Coronary artery (tissue), 2 donors: ENCODE measurements at regions not wholly inside any gene's neighbourhood (a gene's known extent, or its start where the extent isn't known, plus 50 kb on each side); places are given as distances from the start of the nearest gene placed in this dataset.

ENCODE experiments used
- DNase-seq: peaks from one replicate; pipeline ENCODE4 v3.0.0-alpha.2; 2017; ENCODE audit warnings: low spot score
- H3K27ac ChIP-seq, 2 donors: fragments of 200-600 bp; sonication (generic); one replicate each; pipeline ENCODE4 v1.5.1; 2016 to 2019
- H3K4me3 ChIP-seq: fragments of 200-600 bp; sonication (generic); 2 replicates; pipeline ENCODE4 v1.5.1; 2016; ENCODE audit warnings: mild to moderate bottlenecking, moderate library complexity
- TF ChIP-seq, protein P1 (sequence below): fragments of 200-600 bp; sonication (generic); IDR thresholded peaks from one replicate; pipeline ENCODE4 v1.5.1; 2019; ENCODE audit warnings: antibody characterized with exemption

DNA sequence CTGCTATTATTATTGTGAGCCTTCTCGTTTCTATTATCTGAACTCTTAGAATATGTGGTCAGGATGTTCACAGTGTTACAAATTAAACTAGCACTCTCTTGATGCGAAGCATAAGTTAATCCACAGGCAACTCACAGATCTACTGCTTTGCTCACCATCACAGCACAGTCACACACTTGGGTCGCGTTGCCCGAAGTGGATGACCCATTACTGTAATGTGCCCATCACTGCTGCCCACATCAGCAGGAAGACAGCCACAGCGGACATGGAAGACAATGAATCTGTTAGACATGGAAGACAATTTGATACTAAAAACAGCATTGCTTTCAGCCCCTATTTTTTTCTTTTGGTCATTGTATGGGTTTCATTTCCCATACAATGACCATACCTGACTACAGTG lies 216.4 kb upstream of the B3GAT1 start:
- TF ChIP-seq, protein P1, sequence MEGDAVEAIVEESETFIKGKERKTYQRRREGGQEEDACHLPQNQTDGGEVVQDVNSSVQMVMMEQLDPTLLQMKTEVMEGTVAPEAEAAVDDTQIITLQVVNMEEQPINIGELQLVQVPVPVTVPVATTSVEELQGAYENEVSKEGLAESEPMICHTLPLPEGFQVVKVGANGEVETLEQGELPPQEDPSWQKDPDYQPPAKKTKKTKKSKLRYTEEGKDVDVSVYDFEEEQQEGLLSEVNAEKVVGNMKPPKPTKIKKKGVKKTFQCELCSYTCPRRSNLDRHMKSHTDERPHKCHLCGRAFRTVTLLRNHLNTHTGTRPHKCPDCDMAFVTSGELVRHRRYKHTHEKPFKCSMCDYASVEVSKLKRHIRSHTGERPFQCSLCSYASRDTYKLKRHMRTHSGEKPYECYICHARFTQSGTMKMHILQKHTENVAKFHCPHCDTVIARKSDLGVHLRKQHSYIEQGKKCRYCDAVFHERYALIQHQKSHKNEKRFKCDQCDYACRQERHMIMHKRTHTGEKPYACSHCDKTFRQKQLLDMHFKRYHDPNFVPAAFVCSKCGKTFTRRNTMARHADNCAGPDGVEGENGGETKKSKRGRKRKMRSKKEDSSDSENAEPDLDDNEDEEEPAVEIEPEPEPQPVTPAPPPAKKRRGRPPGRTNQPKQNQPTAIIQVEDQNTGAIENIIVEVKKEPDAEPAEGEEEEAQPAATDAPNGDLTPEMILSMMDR = no peak
- H3K4me3 ChIP-seq = no peak overlapping the region
- H3K27ac ChIP-seq = no peak overlapping the region
- DNase-seq = peak; percentile 16

DNA sequence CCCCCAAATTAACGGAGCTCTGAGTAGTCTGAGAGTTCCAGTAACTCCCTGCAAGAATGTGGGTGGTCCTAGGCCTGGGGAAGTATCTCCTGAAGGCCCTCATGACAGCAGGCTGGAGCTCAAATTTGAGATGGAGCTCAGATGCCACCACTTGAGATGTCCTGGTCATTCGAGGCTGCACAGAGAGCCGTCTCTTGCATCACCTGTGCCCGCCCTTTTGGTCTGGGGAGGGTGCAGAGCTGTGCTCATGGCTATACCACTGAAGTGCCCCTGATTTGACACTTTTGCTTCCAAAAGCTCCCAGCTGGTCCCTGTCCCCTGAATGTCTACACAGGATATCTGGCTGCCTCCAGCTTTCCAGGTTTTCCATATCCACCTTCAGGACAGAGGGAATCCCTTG lies 214.0 kb upstream of the B3GAT1 start:
- no peak overlapping the region for H3K27ac ChIP-seq
- no peak for DNase-seq

DNA sequence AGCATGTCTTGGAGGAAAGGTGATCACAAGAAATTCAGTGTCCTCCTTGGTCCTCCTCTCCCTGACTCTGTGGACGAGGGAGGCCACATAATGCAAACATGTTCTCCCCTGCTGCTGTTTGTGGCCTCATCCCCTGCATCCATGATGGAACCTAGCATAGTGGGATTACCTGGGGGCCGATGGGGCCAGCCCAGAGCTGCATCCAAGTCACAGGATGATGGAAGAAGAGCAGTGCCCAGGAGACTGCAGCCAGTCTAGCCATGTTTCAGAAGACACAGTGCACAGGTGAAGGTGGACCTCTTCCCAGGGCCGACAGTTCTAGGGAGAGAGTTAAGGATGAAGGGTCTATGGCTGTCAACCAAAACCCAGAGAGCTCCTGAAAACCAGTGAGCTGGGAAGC lies 213.6 kb upstream of the B3GAT1 start:
- TF ChIP-seq, protein P1 = no peak
- no peak for DNase-seq
- H3K27ac ChIP-seq = no peak overlapping the region
- H3K4me3 ChIP-seq = no peak overlapping the region

More for the DNA sequence above, 214.0 kb upstream of the B3GAT1 start:
- TF ChIP-seq, protein P1 = no peak
- H3K4me3 ChIP-seq = no peak overlapping the region

DNA sequence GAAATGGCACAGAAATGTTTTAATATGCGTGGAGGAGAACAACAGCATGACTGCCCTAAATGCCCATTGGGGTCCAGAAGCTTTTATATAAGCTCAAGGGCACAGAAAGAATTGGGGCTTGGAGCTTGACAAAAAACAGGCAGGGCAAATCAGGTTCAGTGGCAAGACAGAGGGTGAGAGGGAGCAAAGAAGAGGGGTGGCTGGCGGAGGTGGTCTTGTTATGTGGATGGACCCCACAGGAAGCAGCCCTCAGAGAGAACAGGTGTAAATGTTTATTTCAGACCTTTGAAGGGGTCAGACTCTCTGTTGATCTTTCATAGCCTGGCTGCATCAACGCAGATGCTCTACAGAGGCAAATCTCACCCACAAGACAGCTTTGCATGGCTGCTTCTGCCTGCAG lies 213.1 kb upstream of the B3GAT1 start:
- TF ChIP-seq, protein P1 = no peak

DNA sequence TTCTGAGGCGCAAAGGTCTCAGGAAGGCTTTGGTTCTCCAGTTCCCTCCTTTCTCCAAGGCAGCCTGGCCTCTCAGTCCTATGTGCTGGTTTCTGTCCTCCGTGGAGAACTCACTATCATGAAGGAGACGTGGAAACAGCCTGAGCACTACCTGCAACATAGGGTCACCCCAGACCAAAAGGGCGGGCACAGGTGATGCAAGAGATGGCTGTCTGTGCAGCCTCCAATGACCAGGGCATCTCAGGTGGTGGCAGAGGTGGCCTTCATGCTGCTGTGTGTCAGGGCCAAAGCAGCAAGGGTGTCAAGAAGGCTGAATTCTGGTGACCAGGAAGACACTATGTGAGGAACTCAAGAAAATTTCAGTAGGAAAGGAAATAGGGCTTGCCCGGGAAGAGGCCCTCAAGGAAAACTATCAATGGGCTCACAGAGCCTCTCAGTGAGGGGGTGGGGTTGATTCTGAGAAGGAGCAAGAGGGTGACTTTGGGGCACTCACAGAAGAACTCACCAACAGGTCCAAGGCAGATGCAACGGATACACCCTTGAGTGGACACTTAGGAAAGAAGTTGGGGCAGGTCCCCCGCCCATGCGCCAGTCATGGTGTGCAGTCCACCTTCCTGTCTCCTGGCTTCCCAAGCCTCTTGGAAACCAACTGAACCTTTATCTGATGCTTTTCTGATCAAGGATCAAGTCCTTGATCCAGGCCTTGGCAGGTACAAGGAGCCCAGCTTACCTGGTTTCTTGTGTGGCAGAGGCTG lies 212.3 kb upstream of the B3GAT1 start:
- TF ChIP-seq, protein P1 = no peak
- peak; percentile 38 for DNase-seq
- no peak overlapping the region for H3K4me3 ChIP-seq

More for the DNA sequence above, 213.1 kb upstream of the B3GAT1 start:
- H3K4me3 ChIP-seq = no peak overlapping the region
- no peak overlapping the region for H3K27ac ChIP-seq
- DNase-seq = peak; percentile 7

DNA sequence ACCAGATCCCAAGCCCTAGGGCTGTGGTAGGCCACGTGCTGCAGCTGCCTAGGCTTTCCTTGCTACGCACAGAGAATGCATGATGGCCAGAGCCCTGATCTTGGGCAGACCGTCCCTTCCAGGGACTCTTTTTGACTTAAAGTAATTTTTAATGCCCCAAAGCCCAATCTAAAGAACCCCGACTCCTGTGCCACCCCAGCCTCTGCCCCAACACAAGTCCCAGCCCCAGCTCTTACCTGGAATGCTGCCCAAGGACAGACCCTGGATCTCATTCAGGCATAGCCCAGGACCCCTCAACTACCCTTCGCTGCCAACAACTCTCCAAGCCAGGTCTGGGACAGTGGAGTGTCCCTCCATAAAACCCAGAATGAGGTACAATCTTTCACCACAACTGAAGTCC lies 211.7 kb upstream of the B3GAT1 start:
- Histone ChIP-seq H3K4me3 (no peak overlapping the region), H3K27ac (no peak overlapping the region)
- TF ChIP-seq, protein P1 = no peak
- no peak for DNase-seq

More for the DNA sequence above, 212.3 kb upstream of the B3GAT1 start:
- H3K27ac ChIP-seq = no peak overlapping the region

DNA sequence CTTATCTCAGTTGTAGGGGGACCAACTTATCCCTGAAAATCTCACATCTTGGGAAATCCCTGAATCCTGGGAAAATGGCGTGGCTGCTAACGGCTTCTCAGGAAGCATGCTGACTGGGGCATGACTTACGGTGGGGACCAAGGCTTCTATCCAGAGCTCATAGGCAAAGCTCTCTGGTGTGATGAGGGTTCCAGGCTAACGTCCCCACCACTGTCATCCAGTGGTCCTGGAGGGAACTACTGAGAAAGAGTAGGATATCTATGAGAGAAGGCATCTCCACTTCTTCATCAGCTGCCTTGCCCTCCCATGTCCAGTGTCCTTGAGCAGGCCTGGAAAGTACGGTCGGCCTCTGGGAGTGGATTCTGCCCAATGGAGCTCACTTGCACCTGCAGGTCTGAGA lies 210.4 kb upstream of the B3GAT1 start:
- TF ChIP-seq, protein P1 = no peak
- no peak overlapping the region for H3K4me3 ChIP-seq

More for the DNA sequence above, 210.4 kb upstream of the B3GAT1 start:
- peak; percentile 52 for DNase-seq
- H3K27ac ChIP-seq = no peak overlapping the region
